ENCODE measurements at regions not wholly inside any gene's neighbourhood (a gene's known extent, or its start where the extent isn't known, plus 50 kb on each side); places are given as distances from the start of the nearest gene placed in this dataset.

DNA sequence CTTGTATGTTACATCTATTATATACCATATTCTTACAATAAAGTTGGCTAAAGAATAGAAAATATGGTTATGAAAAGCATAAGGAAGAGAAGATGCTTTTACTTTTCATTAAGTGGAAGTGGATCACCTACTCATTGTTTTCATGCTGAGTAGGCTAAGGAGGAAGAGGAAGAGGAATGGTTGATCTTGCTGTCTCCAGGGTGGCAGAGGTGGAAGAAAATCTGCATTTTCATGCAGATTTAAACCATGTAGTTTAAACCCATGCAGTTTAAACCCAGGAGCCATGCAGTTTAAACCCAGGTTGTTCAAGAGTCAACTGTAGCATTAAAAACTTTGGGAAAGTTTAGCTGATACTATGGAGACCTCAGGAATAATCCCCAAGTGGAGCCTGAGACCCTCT lies 214.8 kb upstream of the NAALADL2 start:
- no peak overlapping the region for H2BK15ac ChIP-seq (ENCODE audit: low read length)
- H2AK5ac ChIP-seq (ENCODE audit: low read depth, low read length): no peak overlapping the region
- no peak overlapping the region for H3K23ac ChIP-seq (ENCODE audit: insufficient read length)
- no peak overlapping the region for H3K56ac ChIP-seq (replicated peaks; ENCODE audit: insufficient read length, low read depth, low read length)
- ChIA-PET CTCF (ENCODE audit: partially characterized antibody) (interaction anchor here (1.5 kb wide), 1 partner anchor 23 kb away, joined by 3 read pairs; no protein-coding TSS in a partner anchor), POLR2A (ENCODE audit: partially characterized antibody) (interaction anchor here (1.0 kb wide), 1 partner anchor 12 kb away, joined by 3 read pairs; no protein-coding TSS in a partner anchor)
- no peaks in the 10 kb centered on the region for H3K23me2 ChIP-seq (ENCODE audit: low read depth, low read length)
- no peak overlapping the region for H3K4me3 ChIP-seq (ENCODE audit: extremely low read depth in 1 of 4, insufficient read depth in 2 of 4, low read depth in 3 of 4, low read length in 4 of 4)
- H3K4me2 ChIP-seq (ENCODE audit: insufficient read depth in 1 of 2, low read depth in 2 of 2, low read length in 2 of 2): no peak overlapping the region
- no peaks in the 10 kb centered on the region for H3K36me3 ChIP-seq (ENCODE audit: control insufficient read depth in 2 of 4, insufficient read depth in 4 of 4, low read length in 3 of 4)
- no peak overlapping the region for H3K9ac ChIP-seq (replicated peaks in 1 of 4; ENCODE audit: extremely low read depth in 1 of 4, low read depth in 3 of 4, low read length in 3 of 4)
- no peak overlapping the region for H3K18ac ChIP-seq (ENCODE audit: extremely low read depth, low read length)
- no peak overlapping the region for H2BK20ac ChIP-seq (ENCODE audit: low read length)
- H4K20me1 ChIP-seq (replicated peaks in 1 of 2; ENCODE audit: control insufficient read depth in 1 of 2, insufficient read depth in 2 of 2, low read length in 2 of 2): no peaks in the 10 kb centered on the region
- H3K4me1 ChIP-seq (replicated peaks in 1 of 4; ENCODE audit: control insufficient read depth in 3 of 4, insufficient read depth in 4 of 4, low read length in 3 of 4): peaks cover 0 to 3% (median 0%) of the 10 kb centered on the region in 4 experiments; a peak in 1 of 7 replicates
- H3K9me3 ChIP-seq (ENCODE audit: insufficient read depth in 2 of 2, low read depth in 1 of 2, low read length in 1 of 2): no peaks in the 10 kb centered on the region; a peak in 1 of 4 replicates
- no peak overlapping the region for H4K5ac ChIP-seq (ENCODE audit: insufficient read length, low read depth, low read length)
- no peak overlapping the region for H3K14ac ChIP-seq (ENCODE audit: insufficient read length)
- H2BK5ac ChIP-seq (ENCODE audit: low read depth, low read length): no peak overlapping the region
- H4K8ac ChIP-seq (ENCODE audit: extremely low read depth, insufficient read depth, low read length): no peak overlapping the region
- no peaks in the 10 kb centered on the region for H3K27me3 ChIP-seq (replicated peaks in 1 of 4; ENCODE audit: control insufficient read depth in 3 of 4, extremely low read depth in 1 of 4, insufficient read depth in 3 of 4, low read length in 3 of 4)
- H4K91ac ChIP-seq (replicated peaks; ENCODE audit: insufficient read length, low read length): no peak overlapping the region
- no peaks in the 10 kb centered on the region for H3K79me2 ChIP-seq (ENCODE audit: control insufficient read depth in 1 of 2, insufficient read depth in 2 of 2, low read length in 2 of 2)
- 0 out of 2 replicates have a peak overlapping the region, but pooled peaks have one; percentile 25 for H2AFZ ChIP-seq (ENCODE audit: low read length)
- H3K4ac ChIP-seq (replicated peaks; ENCODE audit: insufficient read length, low read depth, low read length): no peak overlapping the region
- no peak overlapping the region for H2BK12ac ChIP-seq (ENCODE audit: low read depth, low read length)
- TF ChIP-seq RFX5 (IDR thresholded peaks at IDR 0.05; ENCODE audit: borderline replicate concordance, low read depth, low read length): no peak
- no peak for TF ChIP-seq SP1 (IDR thresholded peaks at IDR 0.05; ENCODE audit: low read depth, low read length)
- TF ChIP-seq CBX8 (IDR thresholded peaks at IDR 0.05; ENCODE audit: borderline replicate concordance, low read depth, low read length): no peak
- no peak for TF ChIP-seq CREB1 (IDR thresholded peaks at IDR 0.05)
- TF ChIP-seq POLR2A (IDR thresholded peaks at IDR 0.05; ENCODE audit: control extremely low read depth in 1 of 2, low read depth in 2 of 2, low read length in 2 of 2): no peak
- TF ChIP-seq MAFK (IDR thresholded peaks at IDR 0.05; ENCODE audit: low read depth, low read length): no peak
- no peak for TF ChIP-seq TCF12 (IDR thresholded peaks at IDR 0.05; ENCODE audit: low read depth, low read length)
- no peak for TF ChIP-seq USF2 (IDR thresholded peaks at IDR 0.05; ENCODE audit: low read length)
- TF ChIP-seq RAD21 (IDR thresholded peaks at IDR 0.05 in 1 of 2, conservative IDR thresholded peaks at IDR 0.05 in 1 of 2; ENCODE audit: low read depth in 2 of 2, low read length in 2 of 2): no peak
- no peak for TF ChIP-seq SIRT6 (IDR thresholded peaks at IDR 0.05; ENCODE audit: low read length)
- no peak for TF ChIP-seq KDM4A (IDR thresholded peaks at IDR 0.05; ENCODE audit: low read depth, low read length, severe bottlenecking)
- TF ChIP-seq KDM5A (IDR thresholded peaks at IDR 0.05; ENCODE audit: low read length): no peak
- TF ChIP-seq RBBP5 (IDR thresholded peaks at IDR 0.05; ENCODE audit: borderline replicate concordance, low read depth, low read length): no peak
- TF ChIP-seq CHD1 (IDR thresholded peaks at IDR 0.05; ENCODE audit: low read depth, low read length): no peak
- no peak for TF ChIP-seq POLR2AphosphoS5 (IDR thresholded peaks at IDR 0.05; ENCODE audit: low read depth, low read length)
- no peaks in the 10 kb centered on the region for H3K79me1 ChIP-seq (ENCODE audit: low read depth, low read length)
- no peak overlapping the region for H3K27ac ChIP-seq (ENCODE audit: low read depth, low read length)
- no peak overlapping the region for H2BK120ac ChIP-seq (replicated peaks; ENCODE audit: low read depth, low read length)
- DNase-seq (ENCODE audit: low read depth in 1 of 2, low spot score in 2 of 2) (no peak), FAIRE-seq (no peak)
